ENCODE measurements at regions not wholly inside any gene's neighbourhood (a gene's known extent, or its start where the extent isn't known, plus 50 kb on each side); places are given as distances from the start of the nearest gene placed in this dataset.
"Not testable (repeated sequence)": the region's sequence is repeated elsewhere in the genome, so short reads cannot be mapped to it uniquely, and the experiment has no call there.

DNA sequence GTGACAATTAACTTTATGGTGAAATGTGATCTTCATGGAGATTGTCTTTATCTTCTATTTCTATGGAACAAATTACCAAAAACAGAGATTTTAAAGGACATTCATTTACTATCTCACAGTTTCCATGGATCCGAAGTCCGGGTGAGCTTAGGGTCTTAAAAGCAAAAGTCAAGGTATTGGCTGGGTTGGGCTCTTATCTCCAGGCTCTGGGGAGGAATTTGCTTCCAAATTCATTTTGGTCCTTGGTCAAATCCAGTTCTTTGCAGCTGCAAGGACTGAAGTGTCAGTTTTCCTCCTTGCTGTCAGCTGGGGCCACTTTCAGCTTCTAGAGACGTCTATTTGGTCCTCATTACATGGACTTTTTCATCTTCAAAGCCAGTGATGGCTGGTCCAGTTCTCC, 395.8 kb upstream of the MAF start:
- no peak for DNase-seq

DNA sequence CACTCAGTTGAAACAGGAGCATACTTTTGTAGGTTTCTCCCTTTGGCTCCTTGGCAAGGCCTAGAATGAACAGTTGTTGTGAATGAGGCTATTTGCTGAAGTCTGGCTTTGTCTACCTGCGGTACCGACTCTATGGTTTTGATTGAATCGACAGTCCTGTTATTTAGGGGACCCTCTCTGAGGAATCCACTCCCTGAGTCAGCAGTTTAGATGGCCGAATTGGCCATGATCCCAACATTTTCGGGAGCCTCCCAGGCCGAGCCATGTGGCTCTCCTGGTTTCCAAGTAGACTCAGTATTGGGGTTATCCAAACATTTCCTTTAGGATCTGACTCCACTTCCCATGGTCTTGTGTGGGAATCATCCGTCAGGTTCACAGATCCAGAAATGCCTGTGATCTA, 394.8 kb upstream of the MAF start:
- DNase-seq = no peak

DNA sequence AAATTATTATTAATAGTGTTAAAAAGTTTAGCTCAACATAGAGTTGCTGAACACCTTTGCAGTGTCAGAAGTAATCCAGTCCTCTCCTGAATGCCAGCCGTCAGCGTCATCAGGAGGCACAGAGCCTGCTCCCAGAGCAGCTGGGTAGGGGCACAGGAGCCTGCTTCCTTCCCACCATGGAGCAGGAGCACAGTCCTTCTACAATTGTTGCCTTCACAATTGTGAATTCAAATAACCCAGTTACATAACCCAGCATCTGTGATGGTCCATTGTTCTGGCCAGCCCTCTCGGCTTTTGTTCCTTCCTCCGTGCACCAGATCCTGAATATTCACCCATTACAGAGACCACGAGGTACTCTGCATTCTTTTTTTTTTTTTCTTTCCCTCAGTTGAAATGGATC, 393.9 kb upstream of the MAF start:
- no peak for DNase-seq

DNA sequence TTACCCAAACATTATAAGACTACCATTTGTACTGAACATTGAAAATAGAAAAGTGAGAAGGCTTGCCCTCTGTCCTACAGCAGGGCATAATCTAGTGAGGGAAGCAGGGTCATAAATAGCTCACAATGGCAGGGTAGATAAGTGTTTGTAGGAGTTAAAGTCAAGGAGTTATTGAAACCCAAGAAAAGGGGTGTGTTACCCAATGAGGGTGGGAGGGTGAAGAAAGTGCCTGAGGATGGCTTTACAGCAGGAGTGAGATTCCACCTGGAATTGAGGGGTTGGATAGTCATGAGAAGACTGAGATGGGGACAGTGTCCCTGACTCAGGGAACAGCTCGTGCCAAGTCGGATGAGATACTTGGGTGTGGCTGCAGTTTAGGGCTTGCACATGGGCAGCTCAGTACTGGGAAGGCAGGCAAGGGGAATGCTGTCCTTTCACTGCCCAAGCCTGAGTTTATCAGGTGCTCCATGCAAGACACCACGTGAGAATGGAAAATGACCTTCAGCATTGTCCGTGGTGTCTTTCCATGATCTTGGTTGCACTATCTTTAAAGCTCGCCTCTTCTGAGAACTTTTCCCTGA, 393.2 kb upstream of the MAF start:
- no peak for DNase-seq

- DNase-seq = no peak
Measured at GRCh38 chr16:79991969-79992368, 391.4 kb upstream of the MAF start.

- DNase-seq = no peak
Measured at GRCh38 chr16:79988721-79989220, 388.2 kb upstream of the MAF start.

DNA sequence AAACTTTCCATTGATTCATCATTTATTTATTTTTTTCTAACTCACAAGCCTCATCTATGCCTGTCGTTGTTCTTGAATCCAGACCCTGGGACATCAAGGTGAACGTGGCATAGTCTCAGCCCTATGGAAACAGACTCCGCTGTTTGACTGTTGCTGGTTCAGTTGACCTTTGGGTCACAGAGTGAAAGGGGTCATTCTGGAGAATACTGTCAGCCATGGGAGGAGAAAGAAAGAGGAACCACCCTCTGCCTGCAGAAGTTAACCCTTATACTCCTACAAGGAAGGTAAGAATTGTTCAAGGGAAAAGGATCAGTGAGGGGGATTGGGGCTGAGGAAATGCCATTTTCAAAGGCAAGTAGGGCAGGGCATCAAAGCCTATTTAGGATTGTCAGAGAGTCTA, 387.6 kb upstream of the MAF start:
- DNase-seq = no peak

- no peak for DNase-seq
Measured at GRCh38 chr16:79986352-79986751, 385.8 kb upstream of the MAF start.

DNA sequence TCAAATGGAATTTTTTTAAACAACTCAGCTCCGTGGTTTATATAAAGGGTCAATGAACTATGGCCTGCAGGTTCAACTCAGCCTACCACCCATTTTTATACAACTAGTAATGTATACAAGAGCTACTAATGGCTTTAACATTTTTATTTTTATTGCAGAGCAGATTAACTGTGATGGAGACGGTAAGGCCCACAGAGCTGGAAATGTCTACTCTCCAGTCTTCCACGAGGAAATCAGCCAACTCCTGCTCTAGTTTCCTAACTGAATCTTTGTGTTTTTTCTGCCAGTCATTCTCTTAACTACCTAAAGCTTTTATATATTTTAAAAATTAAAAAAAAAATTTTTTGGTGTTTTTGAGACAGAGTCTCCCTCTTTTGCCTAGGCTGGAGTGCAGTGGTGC, 385.1 kb upstream of the MAF start:
- DNase-seq = no peak

GRCh38 chr16:79984149-79984548, 383.6 kb upstream of the MAF start:
- not testable (repeated sequence) for DNase-seq

DNA sequence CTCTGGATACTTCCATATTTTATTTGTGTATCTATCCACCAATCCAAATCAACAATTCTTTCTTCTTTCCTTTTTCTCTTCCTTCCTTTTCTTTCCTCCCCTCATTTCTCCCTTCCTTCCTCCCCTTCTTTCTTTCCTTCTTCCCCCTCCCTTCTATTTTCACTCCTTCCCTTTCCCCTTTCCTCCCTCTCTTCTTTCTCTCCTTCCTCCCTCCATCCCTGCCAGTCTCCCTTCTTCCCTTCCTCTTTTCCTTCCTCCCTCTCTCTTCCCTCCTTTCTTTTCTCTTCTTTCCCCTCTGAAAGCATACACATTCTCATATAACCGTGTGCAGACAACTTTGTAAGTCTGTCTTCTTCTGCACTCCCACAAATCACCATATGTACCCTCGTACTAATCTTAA, 382.3 kb upstream of the MAF start:
- DNase-seq = no peak

- DNase-seq = no peak
Measured at GRCh38 chr16:79982361-79982760, 381.8 kb upstream of the MAF start.

DNA sequence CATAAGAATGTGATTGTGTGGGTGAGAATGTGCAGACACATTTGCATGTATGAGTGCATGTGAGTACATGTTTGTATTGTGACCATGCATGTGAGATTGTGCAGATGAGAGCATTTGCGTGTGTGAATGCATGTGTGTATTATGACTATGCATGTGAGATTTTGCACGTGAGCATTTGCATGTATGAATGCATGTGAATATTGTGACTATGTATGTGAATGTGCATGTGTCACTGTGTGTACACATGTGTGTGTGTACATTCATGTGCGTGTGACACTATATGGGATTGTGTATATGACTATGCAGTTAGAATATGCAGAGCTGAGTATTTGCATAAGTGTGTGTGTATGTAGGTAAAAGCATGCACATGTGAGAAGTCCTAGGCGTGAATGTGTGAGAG, 381.3 kb upstream of the MAF start:
- DNase-seq = no peak

- DNase-seq = no peak
Measured at GRCh38 chr16:79980650-79981521, 380.3 kb upstream of the MAF start.

DNA sequence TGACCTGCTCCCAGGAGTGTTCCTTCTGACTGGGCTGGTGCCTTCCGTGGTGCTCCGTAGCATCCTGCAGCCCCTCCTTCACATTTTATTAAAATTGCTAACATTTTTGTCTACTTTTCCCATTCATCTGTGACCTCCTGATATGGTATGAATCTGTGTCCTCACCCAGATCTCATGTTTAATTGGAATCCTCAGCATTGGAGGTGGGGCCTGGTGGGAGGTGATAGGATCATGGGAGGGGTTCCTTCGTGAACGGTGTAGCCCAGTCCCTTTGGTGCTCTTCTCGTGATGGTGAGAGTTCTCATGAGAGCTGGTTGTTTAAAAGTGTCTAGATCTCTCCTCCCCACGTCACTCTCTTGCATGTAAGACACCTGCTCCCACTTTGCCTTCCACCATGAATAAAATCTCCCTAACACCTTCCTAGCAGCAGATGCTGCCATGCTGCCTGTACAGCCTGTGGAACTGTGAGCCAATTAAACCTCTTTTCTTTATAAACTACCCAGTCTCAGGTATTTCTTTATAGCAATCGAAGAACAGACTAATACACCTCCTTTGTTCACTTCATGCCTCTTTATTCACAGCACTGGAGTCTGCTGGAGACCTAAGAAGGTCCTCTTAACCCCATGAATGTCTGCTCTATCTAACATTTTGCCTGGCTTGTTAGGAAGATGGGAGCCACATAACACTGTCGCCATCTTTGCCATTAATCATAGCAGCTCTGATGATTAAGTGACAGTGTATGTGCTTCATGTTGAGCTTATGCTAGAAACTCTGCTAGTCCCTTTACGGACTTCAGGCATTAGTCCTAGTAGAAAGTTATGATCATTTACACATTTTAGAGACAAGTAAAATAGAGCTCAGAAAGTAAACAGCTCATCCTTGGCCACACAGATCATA, 377.7 kb upstream of the MAF start:
- DNase-seq = no peak

DNA sequence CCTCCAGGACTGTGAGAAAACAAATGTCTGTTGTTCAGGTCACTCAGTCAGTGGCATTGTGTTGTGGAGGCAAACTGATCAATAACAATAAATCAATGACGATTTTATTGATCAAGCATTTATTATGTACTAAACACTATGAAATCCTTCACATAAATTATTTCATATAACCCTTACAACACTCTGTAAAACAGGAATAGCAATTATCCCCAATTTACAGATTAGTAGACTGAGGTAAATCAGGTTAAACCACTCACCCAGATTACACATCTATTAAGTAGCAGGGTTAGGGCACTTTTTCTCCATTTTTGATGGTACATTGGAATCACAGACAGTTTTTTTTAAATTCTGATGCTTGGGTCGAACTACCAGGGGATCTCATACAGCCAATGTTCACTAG, 372.8 kb upstream of the MAF start:
- DNase-seq = no peak

GRCh38 chr16:79972053-79972704, 371.6 kb upstream of the MAF start:
- DNase-seq = no peak

- no peak for DNase-seq
Measured at GRCh38 chr16:79971237-79971572, 370.7 kb upstream of the MAF start.

DNA sequence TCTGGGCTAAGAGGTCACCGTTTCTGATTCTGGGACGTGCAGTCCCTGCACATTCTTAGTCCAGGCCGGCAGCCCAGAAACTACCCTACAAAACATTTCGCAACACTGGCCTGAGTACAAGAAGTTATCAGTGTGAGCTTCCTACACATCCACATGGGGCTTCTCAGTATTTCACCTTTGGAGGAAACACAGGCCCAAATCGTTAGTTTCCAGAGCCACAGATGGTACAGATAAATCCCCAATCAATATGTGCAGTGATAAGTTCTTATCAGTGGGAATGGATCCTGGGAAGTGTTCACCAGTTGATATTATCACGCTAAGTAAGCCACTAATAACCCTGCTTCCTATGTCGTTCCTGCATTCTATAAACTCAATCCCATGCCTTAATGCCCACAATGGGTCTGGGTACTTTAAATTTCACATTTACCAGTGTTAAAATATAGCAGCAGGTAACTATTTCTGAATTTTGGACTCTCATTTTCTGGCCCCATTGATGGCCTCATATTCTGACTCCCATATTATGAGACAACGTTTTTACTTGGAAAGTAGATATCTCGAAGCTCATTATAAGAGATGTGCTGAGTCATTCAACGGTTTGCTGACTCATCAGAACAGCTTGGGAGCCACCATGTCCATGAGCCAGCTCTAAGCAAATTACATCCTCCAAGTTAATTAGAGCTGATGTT, 370.2 kb upstream of the MAF start:
- no peak for DNase-seq

- no peak for DNase-seq
Measured at GRCh38 chr16:79970087-79970486, 369.6 kb upstream of the MAF start.

GRCh38 chr16:79969458-79969857, 368.9 kb upstream of the MAF start:
- no peak for DNase-seq

- DNase-seq = no peak
Measured at GRCh38 chr16:79966226-79966625, 365.7 kb upstream of the MAF start.

GRCh38 chr16:79965718-79966117, 365.2 kb upstream of the MAF start:
- no peak for DNase-seq

All from AML-193 (cell line).